ENCODE measurements at regions not wholly inside any gene's neighbourhood (a gene's known extent, or its start where the extent isn't known, plus 50 kb on each side); places are given as distances from the start of the nearest gene placed in this dataset.
"Not testable (repeated sequence)": the region's sequence is repeated elsewhere in the genome, so short reads cannot be mapped to it uniquely, and the experiment has no call there.

- ATAC-seq (no peak), DNase-seq (no peak)
- Mint-ChIP-seq H3K36me3 (ENCODE audit: insufficient read depth) (no peaks in the 10 kb centered on the region), H3K4me1 (ENCODE audit: low read depth) (peaks cover 32% of the 10 kb centered on the region), H3K27me3 (ENCODE audit: low read depth) (no peaks in the 10 kb centered on the region), H3K9me3 (no peaks in the 10 kb centered on the region), H3K4me3 (no peak overlapping the region)
Measured at GRCh38 chr5:56739990-56740389, 75.4 kb upstream of the MAP3K1 start.

- Mint-ChIP-seq H3K27me3 (ENCODE audit: low read depth) (no peaks in the 10 kb centered on the region), H3K4me1 (ENCODE audit: low read depth) (peaks cover 49% of the 10 kb centered on the region), H3K4me3 (no peak overlapping the region), H3K9me3 (no peaks in the 10 kb centered on the region), H3K36me3 (ENCODE audit: insufficient read depth) (no peaks in the 10 kb centered on the region)
- peak; percentile 39 to 57 for ATAC-seq
- DNase-seq = no peak
Measured at GRCh38 chr5:56737951-56738606, 77.3 kb upstream of the MAP3K1 start.

- no peaks in the 10 kb centered on the region for H3K36me3 Mint-ChIP-seq (ENCODE audit: insufficient read depth)
- H3K4me3 Mint-ChIP-seq = peak overlapping the region; percentile 27
- no peaks in the 10 kb centered on the region for H3K9me3 Mint-ChIP-seq
- peak in 1 of 2 donors; percentile 29 for ATAC-seq
- DNase-seq = no peak
- H3K27me3 Mint-ChIP-seq (ENCODE audit: low read depth) = no peaks in the 10 kb centered on the region
- H3K4me1 Mint-ChIP-seq (ENCODE audit: low read depth) = peaks cover 55% of the 10 kb centered on the region
Measured at GRCh38 chr5:56737002-56737621, 78.2 kb upstream of the MAP3K1 start.

GRCh38 chr5:56735849-56736641 lies 79.3 kb upstream of the MAP3K1 start:
- peak; percentile 53 to 59 for ATAC-seq
- Mint-ChIP-seq H3K27me3 (ENCODE audit: low read depth) (no peaks in the 10 kb centered on the region), H3K4me3 (peak overlapping the region; percentile 27), H3K36me3 (ENCODE audit: insufficient read depth) (no peaks in the 10 kb centered on the region), H3K4me1 (ENCODE audit: low read depth) (peaks cover 55% of the 10 kb centered on the region), H3K9me3 (no peaks in the 10 kb centered on the region)
- DNase-seq = no peak

- no peaks in the 10 kb centered on the region for H3K9me3 Mint-ChIP-seq
- no peak overlapping the region for H3K4me3 Mint-ChIP-seq
- H3K27me3 Mint-ChIP-seq (ENCODE audit: low read depth) = no peaks in the 10 kb centered on the region
- peaks cover 59% of the 10 kb centered on the region for H3K4me1 Mint-ChIP-seq (ENCODE audit: low read depth)
- ATAC-seq = no peak
- DNase-seq = no peak
- H3K36me3 Mint-ChIP-seq (ENCODE audit: insufficient read depth) = no peaks in the 10 kb centered on the region
Measured at GRCh38 chr5:56734091-56734694, 81.2 kb upstream of the MAP3K1 start.

- H3K36me3 Mint-ChIP-seq (ENCODE audit: insufficient read depth) = no peaks in the 10 kb centered on the region
- no peaks in the 10 kb centered on the region for H3K27me3 Mint-ChIP-seq (ENCODE audit: low read depth)
- H3K4me3 Mint-ChIP-seq = no peak overlapping the region
- no peak for DNase-seq
- H3K4me1 Mint-ChIP-seq (ENCODE audit: low read depth) = peaks cover 59% of the 10 kb centered on the region
- ATAC-seq = no peak
- no peaks in the 10 kb centered on the region for H3K9me3 Mint-ChIP-seq
Measured at GRCh38 chr5:56733580-56733979, 81.8 kb upstream of the MAP3K1 start.

- Mint-ChIP-seq H3K27me3 (ENCODE audit: low read depth) (no peaks in the 10 kb centered on the region), H3K4me1 (ENCODE audit: low read depth) (peaks cover 47% of the 10 kb centered on the region), H3K4me3 (no peak overlapping the region), H3K9me3 (no peaks in the 10 kb centered on the region), H3K36me3 (ENCODE audit: insufficient read depth) (no peaks in the 10 kb centered on the region)
- ATAC-seq (no peak), DNase-seq (no peak)
Measured at GRCh38 chr5:56732121-56732520, 83.2 kb upstream of the MAP3K1 start.

- H3K4me3 Mint-ChIP-seq; H3K36me3 Mint-ChIP-seq (ENCODE audit: insufficient read depth); H3K9me3 Mint-ChIP-seq; DNase-seq; H3K27me3 Mint-ChIP-seq (ENCODE audit: low read depth); ATAC-seq: not testable (repeated sequence)
- peaks cover 41% of the 10 kb centered on the region for H3K4me1 Mint-ChIP-seq (ENCODE audit: low read depth)
Measured at GRCh38 chr5:56731473-56731872, 83.9 kb upstream of the MAP3K1 start.

GRCh38 chr5:56729488-56729887 lies 85.9 kb upstream of the MAP3K1 start:
- Mint-ChIP-seq H3K4me1 (ENCODE audit: low read depth) (peaks cover 24% of the 10 kb centered on the region), H3K27me3 (ENCODE audit: low read depth) (no peaks in the 10 kb centered on the region), H3K4me3 (no peak overlapping the region), H3K36me3 (ENCODE audit: insufficient read depth) (no peaks in the 10 kb centered on the region), H3K9me3 (no peaks in the 10 kb centered on the region)
- DNase-seq = no peak
- no peak for ATAC-seq

GRCh38 chr5:56725711-56726411 lies 89.5 kb upstream of the MAP3K1 start:
- Mint-ChIP-seq H3K4me1 (ENCODE audit: low read depth) (peaks cover 3% of the 10 kb centered on the region), H3K9me3 (no peaks in the 10 kb centered on the region), H3K4me3 (no peak overlapping the region), H3K27me3 (ENCODE audit: low read depth) (no peaks in the 10 kb centered on the region), H3K36me3 (ENCODE audit: insufficient read depth) (no peaks in the 10 kb centered on the region)
- no peak for ATAC-seq
- no peak for DNase-seq

- H3K36me3 Mint-ChIP-seq (ENCODE audit: insufficient read depth); H3K4me3 Mint-ChIP-seq; H3K9me3 Mint-ChIP-seq; H3K4me1 Mint-ChIP-seq (ENCODE audit: low read depth); H3K27me3 Mint-ChIP-seq (ENCODE audit: low read depth); ATAC-seq; DNase-seq: not testable (repeated sequence)
Measured at GRCh38 chr5:56724857-56725256, 90.5 kb upstream of the MAP3K1 start.

GRCh38 chr5:56722317-56722716 lies 93.0 kb upstream of the MAP3K1 start:
- H3K9me3 Mint-ChIP-seq = no peaks in the 10 kb centered on the region
- H3K36me3 Mint-ChIP-seq (ENCODE audit: insufficient read depth) = no peaks in the 10 kb centered on the region
- no peak overlapping the region for H3K4me3 Mint-ChIP-seq
- DNase-seq (no peak), ATAC-seq (no peak)
- peaks cover under 1% of the 10 kb centered on the region for H3K4me1 Mint-ChIP-seq (ENCODE audit: low read depth)
- no peaks in the 10 kb centered on the region for H3K27me3 Mint-ChIP-seq (ENCODE audit: low read depth)

- Mint-ChIP-seq H3K9me3 (no peaks in the 10 kb centered on the region), H3K36me3 (ENCODE audit: insufficient read depth) (no peaks in the 10 kb centered on the region), H3K27me3 (ENCODE audit: low read depth) (no peaks in the 10 kb centered on the region), H3K4me1 (ENCODE audit: low read depth) (peaks cover 15% of the 10 kb centered on the region), H3K4me3 (no peak overlapping the region)
- DNase-seq (no peak), ATAC-seq (no peak)
Measured at GRCh38 chr5:56717253-56717987, 97.9 kb upstream of the MAP3K1 start.

Measured in activated T-cell treated with anti-CD3 and anti-CD28 coated beads, Interleukin-2, amount 50 U/mL, for 4 hours (primary cell).